Right forelimb (tissue), 1 donor: ENCODE measurements at regions not wholly inside any gene's neighbourhood (a gene's known extent, or its start where the extent isn't known, plus 50 kb on each side); places are given as distances from the start of the nearest gene placed in this dataset.

Experiments used
- DNase-seq: peaks from one replicate; pipeline ENCODE4 v3.0.0-alpha.2; 2018

DNA sequence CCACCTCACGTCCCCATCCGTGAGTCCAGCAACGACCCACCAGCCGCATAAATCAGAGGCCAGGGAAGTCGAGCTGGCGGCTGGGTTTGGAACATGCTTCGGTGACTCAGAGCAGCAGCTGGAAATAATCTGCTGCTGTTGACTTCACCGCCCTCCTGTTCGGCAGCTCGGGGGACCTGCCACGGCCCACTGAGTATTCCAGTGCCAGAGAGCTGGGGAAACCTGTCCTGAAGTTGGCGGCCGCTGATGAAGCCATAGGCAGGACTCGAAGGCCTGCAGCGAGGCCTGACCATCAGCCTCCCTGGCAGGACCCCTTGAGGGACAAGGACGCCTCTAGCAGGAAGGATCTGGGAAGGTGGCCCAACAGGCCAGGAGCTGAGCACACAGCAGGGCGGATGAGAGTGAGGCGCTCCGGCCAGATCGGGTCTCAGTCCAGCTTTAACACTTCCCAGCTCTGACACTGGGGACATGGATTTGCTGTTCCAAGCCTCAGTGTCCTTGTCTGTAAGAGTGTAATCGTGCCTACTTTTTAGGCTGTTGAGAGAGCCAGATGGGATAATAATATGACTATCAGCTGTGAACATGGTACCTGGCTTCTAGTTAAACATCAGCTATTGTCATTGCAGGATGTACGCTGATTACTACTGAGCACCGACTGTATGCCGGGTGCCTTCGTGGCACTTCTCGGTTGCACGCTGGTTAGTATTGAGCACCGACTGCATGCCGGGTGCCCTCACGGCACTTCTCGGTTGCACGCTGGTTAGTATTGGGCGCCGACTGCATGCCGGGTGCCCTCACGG, 50.4 kb upstream of the CIBAR2 start:
- DNase-seq, result peak; percentile 82

DNA sequence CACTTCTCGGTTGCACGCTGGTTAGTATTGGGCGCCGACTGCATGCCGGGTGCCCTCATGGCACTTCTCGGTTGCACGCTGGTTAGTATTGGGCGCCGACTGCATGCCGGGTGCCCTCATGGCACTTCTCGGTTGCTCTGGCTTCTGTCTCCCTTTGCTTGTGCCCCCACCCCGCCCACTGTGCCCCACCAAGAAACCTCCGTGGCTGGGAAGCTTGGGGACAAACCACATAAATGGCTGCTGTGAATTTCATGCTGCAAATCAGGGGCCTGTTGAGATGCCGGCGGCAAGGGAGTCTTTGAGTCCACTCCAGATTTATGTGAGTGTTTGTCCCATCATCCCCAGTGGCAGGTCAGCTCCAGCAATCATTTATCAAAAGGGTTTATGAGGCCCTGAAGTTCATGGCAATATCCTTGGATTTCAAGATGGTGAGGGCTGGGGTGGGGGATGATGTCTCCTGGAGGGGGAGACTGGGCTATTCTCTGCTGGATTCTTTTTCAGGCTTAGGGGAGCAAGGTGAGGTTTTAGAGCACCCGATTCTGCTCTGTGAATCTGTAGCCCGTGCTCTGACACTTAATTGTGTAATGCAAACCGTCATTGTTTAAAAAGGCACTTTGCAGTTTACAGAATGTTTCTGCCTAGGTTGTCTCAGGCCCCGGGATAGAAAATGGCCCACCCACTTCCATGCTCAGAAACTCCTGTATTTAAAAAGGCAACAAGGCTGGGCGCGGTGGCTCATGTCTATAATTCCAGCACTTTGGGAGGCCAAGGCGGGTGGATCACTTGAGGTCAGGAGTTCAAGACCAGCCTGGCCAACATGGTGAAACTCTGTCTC, 51.2 kb upstream of the CIBAR2 start:
- DNase-seq, result no peak

DNA sequence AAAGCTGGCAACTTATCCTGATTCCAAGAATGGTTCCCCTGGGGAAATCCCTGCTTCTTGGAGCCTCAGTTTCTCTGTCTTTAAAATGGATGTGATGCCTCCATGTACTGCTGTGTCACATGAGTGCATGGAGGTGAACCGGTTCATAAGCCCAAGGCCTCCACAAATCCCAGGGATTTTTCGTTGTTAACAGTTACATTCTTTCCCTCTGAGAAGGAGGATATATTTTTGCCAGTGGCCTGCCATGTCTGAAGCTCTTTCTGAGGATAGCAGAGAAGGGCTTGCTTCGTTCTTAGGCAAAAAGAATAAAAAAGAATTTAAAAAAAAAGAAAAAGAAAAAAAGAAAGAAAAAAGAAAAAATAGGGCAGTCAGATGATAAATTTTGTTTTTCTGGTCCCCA, 52.2 kb upstream of the CIBAR2 start:
- DNase-seq, result no peak

DNA sequence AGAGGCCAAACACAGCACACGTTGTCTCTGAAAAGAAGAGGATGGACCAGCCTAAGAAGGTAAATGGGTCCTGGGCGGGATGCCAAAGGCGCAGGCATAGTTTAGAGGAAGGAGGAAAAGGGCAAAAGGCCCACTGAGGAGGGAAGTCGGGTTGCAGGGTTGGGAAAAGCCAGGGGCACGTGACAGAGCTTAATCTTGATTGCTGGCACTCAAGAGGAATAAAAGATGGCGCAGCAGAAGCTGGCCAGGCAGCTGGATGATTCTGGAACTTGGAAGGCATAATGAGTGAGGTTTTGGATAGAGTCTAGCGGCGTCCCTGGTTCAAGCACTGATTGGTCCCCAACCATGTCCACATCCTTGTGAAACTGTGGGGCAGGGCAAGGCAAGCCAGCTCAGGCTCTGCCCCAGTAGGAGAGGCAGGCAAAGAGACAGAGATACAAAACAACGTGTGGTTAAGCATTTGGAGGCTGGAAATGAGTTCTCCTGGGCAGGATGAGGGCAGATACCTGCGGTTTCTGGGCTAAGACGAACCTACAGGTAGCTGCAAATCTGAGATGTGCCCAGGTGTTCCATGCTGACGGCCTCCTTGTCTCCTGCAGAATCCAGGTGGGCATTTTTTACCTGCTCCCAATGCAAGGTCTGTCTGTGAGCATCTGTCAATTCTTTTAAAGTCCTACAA, 52.7 kb upstream of the CIBAR2 start:
- DNase-seq, result no peak

- DNase-seq, result no peak
Observed at GRCh38 chr16:85165781-85166180, 53.5 kb upstream of the CIBAR2 start.

GRCh38 chr16:85166281-85166680, 54.0 kb upstream of the CIBAR2 start:
- DNase-seq, result no peak

DNA sequence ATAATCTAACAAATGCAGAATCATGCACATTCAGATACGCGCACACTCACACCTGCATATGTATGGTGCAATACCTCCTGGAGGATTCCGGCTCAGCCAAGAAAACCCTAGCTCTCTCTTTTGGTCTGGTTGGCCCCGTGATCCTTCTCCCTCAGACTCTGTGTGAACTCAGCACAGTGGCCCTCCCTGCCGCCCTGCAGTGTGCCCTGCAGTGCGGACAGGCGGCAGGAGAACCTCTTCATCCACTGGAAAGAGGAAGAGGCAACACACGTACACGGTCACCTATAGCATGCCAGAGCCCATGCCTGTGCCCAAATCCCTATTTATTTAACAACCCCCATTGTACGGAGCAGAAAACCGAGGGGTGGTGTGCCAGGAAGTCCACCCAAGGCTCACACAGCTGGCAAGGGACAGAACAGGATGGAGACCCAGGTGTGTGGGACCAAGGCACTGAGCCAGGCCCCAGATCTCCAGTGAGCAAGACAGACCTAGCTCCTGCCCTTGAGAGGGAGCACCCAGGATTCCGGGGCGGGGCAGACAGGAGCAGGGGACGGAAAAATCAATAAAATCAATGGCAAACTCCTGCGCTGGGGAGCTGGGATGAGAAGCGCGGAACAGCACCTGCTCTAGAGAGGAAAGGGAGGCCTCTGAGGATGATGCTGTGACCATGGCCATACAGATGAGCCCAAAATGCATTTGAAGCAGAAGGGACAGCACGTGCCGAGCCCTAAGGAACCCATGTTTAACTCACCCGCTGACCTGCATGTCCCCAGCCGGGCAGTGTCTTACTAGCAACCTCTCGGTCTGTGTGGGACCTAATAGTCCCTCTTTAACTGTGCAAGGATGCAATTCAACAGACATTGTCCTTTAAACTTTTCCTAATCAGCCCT, 54.7 kb upstream of the CIBAR2 start:
- no peak for DNase-seq

DNA sequence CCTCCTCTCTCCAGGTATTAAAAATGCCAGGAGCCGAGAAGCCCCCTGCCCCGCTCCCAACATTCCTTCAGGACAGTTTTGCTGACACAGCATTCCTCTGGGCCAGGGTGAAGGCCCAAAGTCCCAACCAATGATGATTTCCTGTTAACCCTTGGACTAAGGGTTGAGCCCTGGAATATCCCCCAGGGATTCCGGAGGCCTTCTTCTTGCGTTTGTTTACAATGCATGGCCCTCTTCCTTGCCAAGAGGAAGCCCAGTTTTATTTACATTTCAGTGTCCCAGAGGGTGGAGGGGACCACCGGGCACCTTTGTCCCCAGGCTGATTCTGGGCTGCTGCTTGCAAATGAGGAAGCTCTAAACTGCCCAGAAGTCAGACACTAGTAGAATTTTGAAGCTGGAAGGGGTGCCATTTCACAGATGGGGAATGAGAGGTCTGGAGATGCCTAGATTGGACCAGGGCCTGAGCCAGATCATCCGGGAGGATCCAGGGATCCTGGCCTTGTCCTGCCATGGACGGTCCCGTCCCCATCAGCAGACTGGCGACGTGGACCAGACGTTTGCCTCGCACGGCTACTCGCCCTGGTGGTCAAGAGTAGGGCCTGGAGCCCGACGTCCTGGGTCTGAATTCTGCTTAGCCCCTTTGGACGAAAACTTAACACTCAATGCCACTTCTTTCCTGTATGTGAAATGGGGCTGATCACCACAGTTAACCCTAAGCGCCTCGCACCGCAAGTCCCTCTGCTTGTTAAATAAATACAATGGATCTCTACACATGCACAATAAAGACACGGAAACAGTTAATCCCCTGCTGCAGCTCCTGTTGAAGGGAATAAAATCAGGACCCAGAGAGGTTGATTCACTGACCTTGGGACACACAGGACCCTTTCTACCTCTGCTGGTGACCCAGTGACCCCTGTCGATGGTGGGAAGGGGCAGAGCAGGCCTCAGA, 55.6 kb upstream of the CIBAR2 start:
- DNase-seq, result no peak

DNA sequence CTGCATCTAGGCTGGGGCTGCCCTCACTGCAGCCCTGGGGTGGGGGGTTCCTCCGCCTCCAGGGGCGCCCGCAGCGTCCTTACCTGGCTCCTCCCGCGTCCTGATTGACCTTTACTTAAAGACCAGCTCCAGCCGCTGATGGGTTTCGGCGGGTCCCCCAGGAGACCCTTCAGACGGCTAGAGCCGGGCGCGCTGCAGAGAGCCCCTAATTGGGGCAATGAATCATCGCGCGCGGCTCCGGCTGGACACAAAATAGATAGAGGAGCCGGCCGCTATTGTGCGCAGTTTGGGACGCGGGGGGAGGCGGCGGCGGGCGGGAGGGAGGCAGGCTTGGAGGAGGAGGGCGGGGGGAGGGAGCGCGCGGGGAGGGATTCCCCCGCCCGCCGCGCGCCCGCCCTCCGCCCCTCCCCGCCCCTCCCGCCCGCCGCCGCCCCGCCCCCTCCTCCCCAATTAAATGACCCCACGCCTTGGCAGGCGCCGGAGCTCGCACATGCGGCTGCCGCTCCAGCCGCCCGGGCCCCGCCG, 56.5 kb upstream of the CIBAR2 start:
- peak; percentile 71 for DNase-seq

DNA sequence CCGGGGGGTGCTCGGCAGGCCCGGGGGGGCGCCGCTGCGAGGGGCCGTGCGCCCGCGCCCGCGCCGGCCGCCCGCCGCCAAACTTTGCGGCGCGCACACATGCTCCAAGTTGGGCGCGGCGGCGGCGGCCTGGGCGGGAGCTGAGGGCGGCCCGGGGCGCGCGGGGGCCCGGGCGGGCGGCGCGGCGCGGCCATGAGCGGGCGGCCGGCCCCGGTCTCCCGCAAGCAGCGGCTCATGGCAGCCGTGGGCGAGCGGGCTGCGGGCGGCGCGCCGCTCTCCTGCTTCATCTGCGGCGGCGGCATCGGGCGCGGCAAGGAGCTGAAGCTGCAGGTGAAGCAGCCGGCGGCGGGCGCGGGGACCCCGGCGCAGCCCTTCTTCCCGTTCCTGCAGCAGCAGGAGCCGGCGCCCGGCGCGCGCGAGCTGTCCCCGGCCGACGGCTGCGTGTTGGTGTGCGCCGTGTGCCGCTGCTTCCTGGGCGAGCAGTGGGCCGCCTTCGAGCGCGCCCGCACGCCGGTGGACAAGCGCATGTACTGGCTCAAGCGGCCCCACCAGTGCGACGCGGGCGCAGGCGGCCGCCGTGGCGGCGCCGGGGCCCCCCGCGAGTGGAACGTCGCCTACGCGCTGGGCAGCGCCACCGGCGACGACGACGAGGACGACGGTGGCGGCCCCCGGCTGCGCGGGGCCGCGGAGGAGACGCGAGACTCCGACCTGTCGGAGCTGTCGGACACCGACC, 57.2 kb upstream of the CIBAR2 start:
- DNase-seq, result no peak

- DNase-seq, result no peak
Observed at GRCh38 chr16:85170066-85170491, 57.8 kb upstream of the CIBAR2 start.

GRCh38 chr16:85170590-85171003, 58.3 kb upstream of the CIBAR2 start:
- DNase-seq, result no peak

DNA sequence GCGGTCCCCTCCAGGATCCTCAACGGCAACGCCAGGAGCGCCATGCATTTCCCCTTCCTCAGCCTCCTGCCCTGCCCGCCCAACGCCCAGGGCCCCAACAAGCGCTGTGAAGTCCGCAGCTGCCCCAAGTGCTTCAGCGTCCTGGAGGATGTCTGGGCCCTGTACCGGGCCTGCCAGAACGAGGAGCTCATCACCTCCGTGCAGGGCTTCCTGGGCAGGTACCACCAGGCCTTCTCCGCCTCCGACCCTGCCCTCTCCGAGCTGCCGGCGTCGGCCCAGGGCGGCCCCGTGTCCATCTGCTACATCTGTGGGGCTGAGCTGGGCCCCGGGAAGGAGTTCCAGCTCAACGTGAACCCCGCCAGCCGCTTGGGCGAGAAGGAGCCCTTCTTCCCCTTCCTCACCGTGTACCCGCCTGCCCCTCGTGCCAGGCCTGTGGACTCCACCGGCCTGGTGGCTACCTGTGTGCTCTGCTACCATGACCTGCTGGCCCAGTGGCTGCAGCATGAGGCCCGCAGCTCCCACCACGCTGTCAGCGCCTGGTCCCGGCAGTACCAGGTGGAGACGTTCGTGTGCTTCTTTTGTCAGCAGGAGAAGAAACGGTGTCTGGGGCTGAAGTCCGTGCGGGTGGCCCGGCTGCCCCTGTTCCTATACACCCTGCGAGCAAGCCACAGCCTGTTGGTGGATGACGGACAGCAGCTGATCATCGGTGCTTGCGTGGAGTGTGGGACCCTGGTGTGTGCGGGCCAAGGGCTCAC, 58.9 kb upstream of the CIBAR2 start:
- no peak for DNase-seq

DNA sequence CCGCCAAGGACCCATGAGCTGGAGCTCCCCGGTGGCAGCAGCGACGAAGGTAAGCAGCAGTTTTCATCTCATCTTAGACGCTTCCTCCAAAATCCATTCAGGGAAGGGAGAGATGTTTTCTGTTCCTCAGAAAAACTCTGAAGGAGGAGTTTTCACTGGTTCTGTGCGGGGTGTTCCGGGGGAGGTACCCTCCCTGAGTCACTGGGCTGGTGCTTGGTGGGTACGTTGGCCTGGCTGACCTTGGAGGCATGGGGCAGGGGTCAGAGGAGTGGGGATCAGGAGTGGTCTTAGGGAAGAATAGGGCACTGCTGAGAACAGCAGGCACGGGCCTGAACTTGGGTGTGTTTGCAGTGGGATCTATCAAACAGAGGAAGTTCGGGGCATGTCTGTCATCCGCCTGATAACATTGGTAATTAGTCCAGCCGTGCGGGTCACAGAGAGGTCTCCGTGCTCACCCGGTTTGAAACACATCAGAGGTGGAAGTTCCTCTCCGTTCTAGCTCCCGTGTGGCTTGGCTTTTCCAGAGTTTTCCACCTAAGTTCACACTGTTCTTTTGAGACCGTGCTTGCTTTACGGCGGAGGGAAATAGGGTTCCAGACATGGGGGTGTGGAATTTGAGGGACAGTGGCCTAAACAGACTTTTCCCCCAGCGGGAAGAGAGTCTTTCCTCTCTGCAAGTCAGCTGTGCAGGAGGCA, 59.6 kb upstream of the CIBAR2 start:
- no peak for DNase-seq

DNA sequence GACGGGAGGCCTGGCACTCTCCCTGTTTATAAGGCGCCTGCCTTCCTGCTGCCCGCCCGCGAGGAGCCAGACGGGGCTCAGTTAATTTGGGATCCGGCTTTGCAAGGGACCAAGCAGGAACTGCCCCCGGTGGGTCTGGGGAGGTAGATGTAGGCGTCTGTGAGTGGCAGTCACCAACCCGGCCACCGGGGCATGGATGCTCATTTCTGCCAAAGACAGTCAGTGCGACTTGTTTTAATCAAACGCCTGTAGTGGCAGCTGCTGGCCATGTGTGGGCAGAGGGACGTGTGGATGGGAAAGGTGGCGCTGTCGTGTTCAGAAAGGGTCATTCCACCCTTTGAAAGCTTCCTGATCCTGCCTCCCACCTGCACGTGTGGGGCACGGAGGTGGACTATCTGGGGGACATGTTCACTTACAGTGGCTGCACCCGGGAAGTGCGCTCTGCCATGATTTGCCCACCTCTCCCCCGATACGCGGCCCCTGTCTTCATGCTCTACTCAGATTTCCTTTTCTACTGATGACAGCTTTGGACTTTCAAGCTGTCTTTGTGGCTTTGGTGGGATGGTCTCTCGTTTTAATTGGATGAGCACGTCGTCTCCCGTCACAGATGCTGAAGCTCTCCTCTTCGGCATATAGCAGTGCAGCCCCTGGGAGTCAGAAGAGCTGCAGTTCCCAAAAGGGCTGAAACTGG, 60.3 kb upstream of the CIBAR2 start:
- no peak for DNase-seq

GRCh38 chr16:85173146-85173980, 61.1 kb upstream of the CIBAR2 start:
- DNase-seq, result no peak
